HG03571 (cell line): ENCODE measurements at regions not wholly inside any gene's neighbourhood (a gene's known extent, or its start where the extent isn't known, plus 50 kb on each side); places are given as distances from the start of the nearest gene placed in this dataset.
"Not testable (repeated sequence)": the region's sequence is repeated elsewhere in the genome, so short reads cannot be mapped to it uniquely, and the experiment has no call there.

Experiments used
- ATAC-seq: cut with Tn5 transposase; IDR thresholded peaks from one replicate; pipeline ENCODE4 v1.9.1; 2021; ENCODE audit not compliant: unreplicated experiment

DNA sequence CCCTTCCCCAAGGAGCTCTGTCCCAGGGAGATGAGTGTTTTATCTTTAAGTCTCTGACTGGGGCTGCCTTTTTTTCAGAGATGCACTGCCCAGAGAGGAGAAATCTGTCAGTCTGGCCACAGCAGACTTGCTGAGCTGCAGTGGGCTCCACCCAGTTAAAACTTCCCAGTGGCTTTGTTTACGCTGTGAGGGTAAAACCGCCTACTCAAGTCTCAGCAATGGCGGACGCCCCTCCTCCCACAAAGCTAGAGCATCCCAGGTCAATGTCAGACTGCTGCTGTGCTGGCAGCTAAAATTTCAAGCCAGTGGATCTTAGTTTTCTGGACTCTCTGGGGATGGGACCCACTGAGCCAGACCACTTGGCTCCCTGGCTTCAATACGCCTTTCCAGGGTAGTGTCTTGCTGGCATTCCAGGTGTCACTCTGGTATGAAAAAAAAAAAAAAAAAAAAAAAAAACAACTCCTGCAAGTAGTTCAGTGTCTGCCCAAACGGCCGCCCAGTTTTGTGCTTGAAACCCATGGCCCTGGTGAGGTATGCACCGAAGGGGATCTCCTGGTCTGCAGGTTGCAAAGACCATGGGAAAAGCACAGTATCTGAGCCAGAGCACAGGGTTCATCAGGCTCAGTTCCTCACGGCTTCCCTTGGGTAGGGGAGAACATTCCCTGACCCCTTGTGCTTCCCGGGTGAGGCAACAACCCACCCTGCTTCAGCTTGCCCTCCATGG is 1616.1 kb upstream of the ADGRL3 start:
- ATAC-seq: no peak

DNA sequence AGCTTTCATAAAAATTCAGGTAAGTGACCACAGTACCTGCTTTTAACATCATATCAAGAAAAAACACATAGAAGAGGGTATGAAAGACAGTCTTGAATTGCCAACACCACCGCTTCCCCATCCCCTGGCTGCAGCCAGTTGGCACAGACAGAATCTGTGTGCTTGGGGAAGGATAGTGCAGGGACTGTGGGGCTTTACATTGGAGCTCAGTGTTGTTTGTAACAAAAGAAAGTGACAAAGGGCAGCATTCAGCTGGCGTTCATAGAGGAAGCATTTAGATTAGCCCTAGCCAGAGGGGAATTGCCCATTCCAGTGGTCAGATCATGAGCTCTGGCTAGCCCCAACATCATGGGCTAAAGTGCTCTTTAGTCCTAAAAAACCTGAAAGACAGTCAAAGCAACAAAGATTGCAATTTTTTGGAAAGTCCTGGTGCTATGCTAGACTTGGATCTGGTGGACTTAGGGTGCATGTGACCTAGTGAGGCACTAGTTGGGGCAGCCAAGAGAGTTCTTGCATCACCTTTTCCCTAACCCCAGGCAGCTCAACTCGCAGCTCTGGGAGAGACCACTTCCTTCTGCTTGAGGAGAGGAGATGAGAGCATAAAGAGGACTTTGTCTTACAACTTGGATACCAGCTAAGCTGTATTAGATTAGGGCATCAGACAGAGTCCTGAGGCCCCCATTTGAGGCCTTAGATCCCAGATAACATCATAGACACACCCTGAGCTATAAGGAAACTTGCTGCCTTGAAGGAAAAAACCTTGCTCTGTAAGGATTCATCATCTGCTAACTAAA is 1602.4 kb upstream of the ADGRL3 start:
- no peak for ATAC-seq

DNA sequence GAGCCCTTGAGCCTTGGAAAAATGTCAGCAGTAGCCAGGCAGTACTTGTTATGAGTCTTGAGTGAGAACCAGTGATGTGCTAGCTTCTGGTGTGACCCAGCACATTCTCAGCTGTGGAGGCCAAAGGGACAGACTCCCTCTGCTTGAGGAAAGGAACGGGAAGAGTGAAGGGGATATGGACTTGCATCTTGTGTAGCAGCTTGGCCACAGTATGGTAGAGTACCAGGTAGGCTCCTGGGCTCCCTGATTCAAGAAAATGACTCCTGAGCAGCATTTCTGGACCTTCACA is 1601.9 kb upstream of the ADGRL3 start:
- no peak for ATAC-seq

DNA sequence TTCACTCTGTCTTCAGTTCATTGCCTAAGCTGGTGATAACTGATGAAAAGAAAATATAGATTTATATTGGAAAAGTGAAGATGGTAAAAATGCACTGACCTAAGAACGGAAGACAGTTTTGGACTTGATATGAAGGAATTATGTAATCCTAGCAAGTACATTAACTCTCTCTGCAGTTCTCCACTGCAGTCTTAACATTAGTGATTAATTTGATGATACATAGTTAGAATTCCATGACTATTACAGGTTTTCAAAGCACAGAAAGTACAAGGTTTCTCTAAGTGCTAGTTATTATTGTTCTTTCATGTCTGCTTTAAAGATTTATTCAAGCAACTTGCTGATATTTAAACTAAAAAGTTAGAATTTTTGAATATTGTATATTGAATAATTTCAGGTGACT is 1591.7 kb upstream of the ADGRL3 start:
- no peak for ATAC-seq

DNA sequence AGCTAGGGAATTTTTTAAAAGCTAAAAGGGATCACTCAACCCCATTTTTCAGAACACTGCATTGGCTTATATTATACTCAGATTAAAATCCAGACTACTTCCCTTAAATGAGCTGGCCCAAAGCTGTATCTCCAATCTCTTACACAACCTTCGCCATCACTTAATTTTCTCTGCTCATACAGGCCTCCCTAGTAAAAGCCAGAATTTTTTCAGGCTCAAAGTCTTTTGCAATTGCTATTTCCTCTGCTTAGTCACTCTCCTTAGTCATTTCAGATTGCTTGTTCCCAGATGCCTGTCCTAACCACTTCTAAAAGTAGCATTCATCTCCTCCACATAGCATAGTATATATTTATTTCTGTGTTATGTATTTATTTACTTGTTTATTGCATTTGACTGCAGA is 1587.9 kb upstream of the ADGRL3 start:
- no peak for ATAC-seq

DNA sequence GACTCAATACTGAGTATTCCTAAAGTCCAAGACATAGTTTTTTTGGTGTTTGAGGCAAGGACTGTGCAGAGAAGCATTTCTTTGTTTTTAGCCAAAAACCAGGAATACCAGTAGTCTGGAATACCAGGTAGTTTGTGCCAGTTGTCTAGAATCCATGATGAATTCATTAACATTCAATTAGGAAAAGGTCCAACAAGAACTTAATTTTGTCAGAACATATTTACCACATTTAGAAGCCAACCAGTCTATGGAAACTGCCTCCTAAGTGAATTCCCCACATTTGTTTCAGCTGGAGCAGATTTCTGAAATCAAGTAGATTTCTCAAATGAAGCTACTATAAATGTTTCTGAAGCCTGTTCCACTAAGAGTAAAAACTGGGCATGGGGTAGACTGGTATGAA is 1584.8 kb upstream of the ADGRL3 start:
- no peak for ATAC-seq

DNA sequence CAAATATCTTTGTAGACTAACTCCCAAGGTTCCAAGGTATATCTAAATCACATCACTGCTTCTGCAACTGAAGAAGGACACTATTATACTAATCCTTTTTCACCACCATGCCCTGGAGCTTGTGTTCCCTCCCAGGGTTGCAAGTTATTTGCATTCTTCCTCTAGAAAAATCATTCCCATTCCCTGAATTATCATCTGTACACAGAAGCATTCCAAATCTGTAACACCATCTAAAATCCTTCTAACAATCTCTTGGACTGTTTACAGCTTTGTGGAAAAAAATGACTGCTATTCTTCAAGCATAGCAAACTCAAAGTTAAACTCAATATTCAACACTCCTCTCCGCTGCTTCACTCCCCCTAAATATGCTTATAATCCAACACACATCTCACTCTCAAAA is 1570.8 kb upstream of the ADGRL3 start:
- no peak for ATAC-seq

DNA sequence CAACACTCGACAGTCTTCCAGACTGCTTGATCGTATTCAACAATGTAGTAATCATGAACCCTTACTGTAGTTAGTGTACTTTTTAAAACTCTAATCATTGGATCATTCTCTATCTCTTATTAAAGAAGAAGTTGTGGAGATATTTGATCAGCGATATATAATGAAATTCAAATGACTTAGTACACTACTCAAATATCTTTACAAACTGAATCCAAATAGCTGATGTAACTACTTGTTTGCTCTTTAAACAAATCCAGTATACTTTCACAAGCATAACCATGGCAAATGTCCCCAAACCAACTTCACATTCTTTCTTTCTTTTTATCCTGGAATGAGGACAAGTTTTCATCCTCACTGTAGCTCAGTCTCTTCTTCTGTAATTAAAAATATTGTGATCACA is 1569.9 kb upstream of the ADGRL3 start:
- ATAC-seq: no peak

DNA sequence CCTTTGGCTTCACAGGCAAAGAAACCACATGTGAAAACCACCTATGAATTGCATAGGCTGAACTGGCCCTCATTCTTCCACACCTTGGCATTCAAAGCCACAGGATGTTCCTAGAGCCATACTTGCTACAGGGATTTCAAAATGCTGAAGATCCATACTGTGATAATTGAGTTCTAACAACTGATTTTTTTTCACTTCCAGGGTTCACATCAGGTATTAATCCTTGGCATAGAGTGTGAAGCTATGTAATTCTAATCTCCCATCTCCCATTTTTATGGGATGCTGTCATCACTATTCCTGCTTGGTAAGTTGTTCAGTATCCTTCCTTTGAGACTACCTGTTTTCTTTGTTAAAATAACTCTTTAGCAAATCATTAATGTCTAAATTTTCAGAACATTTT is 1569.2 kb upstream of the ADGRL3 start:
- ATAC-seq: no peak

DNA sequence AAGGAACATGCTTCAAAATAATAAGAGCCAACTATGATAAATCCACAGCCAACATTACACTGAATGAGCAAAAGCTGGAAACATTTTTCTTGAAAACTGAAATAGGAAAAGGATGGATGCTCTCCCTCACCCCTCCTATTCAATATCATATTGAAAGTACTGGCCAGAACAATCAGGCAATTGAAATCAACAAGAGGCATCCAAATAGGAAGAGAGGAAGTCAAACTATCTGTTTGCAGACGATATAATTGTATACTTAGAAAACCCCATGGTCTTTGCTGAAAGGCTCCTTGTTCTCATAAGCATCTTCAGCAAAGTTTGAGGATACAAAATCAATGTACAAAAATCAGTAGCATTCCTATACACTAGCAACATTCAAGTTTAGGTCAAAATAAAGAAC is 1562.5 kb upstream of the ADGRL3 start:
- no peak for ATAC-seq

DNA sequence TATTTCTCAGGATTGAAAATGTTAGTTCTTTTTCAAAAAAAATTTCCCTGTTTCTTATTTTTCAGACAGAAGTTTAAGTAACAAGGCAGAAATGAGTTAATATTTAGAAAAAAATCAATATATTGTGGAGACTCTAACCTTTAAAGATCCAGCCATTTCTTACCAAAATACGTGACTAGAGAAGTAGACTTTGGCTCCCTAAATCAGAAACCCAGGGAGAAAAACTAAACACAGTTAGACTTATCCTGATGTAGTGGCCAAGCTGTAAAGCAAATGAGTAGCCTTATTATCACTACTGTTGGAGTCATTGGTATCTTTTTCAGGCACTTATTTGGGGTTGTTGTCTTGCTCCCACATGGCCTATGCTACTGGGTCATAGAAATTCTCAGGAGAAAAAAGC is 1556.4 kb upstream of the ADGRL3 start:
- no peak for ATAC-seq

DNA sequence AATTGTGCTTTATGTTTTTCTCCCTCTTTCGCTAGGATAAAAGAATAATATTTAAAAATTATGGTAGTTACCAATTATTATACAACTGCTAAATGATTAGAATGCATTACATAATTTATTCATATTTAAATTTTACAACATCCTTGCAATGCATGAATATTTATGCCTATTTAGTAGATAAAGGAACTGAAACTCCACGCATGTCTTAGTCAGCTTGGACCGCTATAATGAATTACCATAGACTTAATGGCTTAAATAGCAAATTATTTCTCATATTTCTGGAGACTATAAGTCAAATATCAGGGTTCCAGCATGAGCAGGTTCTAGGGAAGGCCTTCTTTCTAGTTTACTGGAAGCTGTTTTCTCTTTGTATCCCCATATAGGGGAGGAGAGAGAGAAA is 1555.4 kb upstream of the ADGRL3 start:
- no peak for ATAC-seq

DNA sequence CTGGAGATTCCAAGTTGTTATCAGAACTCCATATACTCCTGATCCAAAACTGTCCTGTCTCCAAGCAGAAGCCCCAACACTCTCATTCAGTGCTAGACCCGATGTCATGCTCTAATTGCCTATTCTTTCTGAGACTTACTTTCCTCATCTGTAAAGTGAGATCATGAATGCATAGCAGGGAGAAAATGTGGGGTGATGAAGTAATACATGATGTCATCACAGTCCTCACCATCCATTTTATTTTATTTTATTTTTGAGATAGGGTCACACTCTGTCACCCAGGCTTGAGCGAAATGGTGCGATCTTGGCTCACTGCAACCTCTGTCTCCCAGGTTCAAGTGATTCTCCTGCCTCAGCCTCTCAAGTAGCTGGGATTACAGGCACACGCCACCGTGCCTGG is 1554.0 kb upstream of the ADGRL3 start:
- no peak for ATAC-seq

DNA sequence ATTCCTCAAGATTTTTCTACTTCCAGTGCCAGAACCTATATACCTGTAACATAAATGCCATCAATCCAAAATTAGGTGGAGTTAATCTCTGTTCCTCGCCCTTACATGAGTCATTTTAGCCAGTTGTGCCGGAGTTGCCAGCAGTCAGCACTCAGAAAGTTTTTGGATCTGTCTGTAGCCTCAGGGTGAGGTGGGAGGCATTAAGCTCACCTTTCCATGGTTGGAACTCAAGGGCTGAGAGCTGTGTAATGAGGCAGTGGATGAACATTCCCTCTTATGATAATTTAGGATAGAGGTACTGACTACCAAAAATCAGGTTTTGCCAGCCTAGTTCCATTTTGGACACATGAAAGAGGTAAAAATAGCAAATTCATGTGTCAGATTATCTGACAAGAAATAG is 1553.1 kb upstream of the ADGRL3 start:
- no peak for ATAC-seq

DNA sequence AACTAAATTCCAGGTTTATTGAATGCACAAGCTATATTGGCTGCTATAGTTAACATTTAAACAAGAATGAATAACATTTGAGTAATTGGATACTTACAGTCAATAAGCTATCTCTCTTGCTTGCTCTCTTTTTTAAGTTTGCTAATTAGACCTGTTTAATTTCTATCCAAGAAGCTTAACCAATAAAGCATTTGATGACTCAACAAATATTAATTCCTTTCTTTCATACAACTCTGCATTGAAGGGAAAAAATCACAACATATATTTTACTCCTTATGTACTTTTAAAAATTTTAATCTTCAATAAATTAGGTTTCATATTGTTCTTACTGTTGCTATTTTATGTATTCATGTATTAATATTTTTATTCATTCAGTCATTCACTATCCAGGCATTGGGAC is 1552.6 kb upstream of the ADGRL3 start:
- ATAC-seq: no peak

DNA sequence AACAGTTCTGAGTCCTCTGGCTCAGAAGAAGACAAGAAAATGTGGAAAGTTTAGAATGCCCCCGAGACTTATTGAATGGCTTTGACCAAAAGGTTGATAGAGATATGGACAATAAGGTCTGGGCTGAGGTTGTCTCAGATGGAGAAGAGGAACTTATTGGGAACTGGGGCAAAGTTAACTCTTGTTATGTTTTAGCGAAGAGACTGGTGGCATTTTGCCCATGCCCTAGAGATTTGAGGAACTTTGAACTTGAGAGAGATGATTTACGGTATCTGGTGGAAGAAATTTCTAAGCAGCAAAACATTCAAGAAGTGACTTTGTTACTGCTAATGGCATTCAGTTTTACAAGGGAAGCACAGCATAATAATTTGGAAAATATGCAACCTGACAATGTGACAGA is 1549.3 kb upstream of the ADGRL3 start:
- ATAC-seq: no peak

DNA sequence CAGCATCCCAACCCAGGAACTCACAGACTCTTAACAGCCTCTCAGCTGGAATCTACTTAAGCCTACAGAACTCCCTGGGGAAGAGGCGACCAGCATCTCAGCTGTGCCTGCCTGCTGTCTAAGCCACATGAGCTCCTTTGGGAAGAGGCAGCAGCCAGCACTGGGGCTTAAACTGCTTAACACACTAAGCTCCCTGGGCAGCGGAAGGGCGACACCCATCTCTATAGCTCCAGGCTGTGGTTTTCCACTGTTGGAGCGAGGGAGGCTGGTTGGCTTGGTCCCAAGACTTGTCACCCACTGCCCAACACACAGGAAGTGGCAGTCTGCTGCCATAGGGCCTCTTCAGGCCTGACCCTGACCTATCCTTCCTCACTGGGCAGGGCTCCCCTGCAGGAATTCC is 1544.1 kb upstream of the ADGRL3 start:
- no peak for ATAC-seq

DNA sequence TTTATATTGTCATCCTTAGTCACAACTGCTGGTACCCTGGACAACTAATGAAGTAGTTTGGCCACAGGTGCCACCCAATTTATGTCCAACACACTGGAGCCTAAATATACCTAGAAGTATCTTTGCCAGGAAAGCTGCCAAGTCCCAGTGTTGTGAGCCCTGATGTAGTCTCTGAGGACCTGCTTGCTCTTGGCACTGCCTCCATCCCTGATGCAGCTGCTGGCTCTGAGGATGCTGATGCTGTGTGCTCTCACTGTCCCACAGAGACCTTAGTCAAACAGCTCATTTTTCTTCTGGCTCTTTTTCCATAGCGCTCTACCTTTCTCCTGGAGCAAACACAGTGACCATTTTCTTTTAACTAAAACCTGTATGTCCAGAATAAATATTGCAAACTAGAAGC is 1535.4 kb upstream of the ADGRL3 start:
- ATAC-seq: no peak

DNA sequence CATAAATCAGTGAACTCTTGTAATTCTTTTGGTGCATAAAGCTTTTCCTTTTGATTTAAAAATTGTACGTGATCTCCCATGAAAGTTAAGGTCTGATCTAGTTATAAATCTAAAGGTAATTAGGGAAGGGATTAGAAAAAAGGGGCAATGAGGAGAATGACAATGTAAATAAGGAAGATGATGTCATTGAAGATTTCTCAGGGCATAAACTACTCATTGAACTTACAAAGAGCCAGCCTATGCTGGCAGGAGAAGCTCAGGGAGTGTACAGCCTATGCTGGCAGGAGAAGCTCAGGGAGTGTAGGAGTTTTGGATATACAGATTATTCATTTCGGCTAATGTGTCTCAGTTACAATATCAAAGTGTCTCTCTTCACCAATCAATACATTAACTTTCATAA is 1533.5 kb upstream of the ADGRL3 start:
- ATAC-seq: no peak

DNA sequence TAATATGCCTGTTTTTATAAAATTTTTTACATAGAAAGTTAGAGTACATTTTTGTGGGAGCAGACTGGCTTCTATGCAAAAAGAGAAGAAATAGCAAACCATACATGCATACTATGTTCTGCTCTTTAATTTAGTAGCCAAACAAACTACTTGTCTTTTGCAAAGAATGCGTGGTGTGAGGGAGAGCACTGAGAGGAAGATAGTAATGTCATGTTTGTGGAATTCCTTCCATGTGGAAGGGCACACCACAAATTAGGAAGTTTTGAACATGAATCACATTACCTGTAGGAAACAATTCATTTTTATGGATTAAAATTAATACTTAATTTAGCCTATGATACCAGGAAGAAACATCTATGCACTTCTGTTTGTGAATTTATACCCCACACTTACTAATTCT is 1529.1 kb upstream of the ADGRL3 start:
- ATAC-seq: no peak

DNA sequence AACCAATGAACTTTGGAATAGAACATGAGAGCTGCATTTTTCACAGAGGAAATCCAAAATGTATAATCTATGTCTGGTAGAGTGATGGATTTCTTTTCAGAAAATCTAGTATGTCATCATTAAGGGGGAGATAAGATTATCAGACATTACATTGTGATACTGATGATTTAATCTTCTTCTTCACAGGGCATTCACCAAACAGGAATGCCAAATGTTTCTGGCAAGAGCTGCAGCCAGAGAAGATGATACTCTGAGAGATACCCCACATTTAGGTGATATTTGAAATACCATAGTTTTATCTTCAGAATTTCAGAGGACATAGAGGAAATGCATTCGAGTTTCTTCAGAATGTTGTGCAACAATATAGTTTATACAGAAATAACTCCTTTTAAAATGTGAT is 1523.7 kb upstream of the ADGRL3 start:
- no peak for ATAC-seq

DNA sequence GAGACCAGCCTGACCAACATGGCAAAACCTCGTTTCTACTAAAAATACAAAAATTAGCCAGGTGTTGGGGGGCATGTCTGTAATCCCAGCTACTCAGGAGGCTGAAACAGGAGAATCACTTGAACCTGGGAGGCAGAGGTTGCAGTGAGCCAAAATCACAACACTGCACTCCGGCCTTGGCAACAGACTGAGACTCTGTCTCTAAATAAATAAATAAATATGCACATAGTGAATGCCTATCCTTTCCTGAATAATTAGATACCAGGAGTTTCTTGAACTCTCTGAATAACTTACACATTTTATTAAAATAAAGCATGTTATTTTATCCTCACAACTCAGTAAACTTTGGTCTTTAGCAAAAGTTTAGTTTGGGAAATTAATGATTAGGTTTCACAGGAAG is 1523.1 kb upstream of the ADGRL3 start:
- ATAC-seq: not testable (repeated sequence)

DNA sequence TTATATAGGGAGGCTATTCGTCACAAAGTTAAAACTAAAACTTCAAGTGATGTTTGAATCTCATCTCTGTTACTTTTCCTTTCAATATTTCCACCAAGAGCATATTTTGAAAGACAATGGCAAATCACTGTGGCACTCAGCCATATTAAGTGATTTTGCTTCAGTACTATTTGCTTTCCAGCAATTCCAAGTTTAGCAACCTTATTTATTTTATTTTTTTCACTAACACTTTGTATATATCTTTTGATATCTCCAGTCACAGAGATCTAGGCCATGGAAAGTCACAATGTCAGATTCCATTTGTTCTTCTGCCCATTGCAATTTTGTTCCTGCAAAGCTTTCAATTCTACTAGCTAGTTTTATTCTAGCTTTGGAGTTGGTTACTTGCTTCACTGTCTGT is 1514.5 kb upstream of the ADGRL3 start:
- no peak for ATAC-seq
